Liver (tissue), 8 donors: ENCODE measurements at regions not wholly inside any gene's neighbourhood (a gene's known extent, or its start where the extent isn't known, plus 50 kb on each side); places are given as distances from the start of the nearest gene placed in this dataset.

Source experiments
- DNase-seq: peaks from one replicate; pipeline ENCODE4 v3.0.0-alpha.2; 2017; ENCODE audit warnings: low spot score
- H3K27ac ChIP-seq, 2 donors: one replicate each; pipeline ENCODE4 v1.7.0; 2013; ENCODE audit warnings: inconsistent platforms in 2 of 2, low read length in 2 of 2, control low read depth in 1 of 2, low read depth in 1 of 2, mild to moderate bottlenecking in 1 of 2
- H3K27me3 ChIP-seq, 4 donors: one replicate each; pipeline versions ENCODE4 v1.6.1 to v1.7.0; 2013; ENCODE audit warnings: low read length in 3 of 4, inconsistent platforms in 1 of 4, mild to moderate bottlenecking in 1 of 4, moderate library complexity in 1 of 4; ENCODE audit not compliant: control insufficient read depth in 4 of 4, insufficient read depth in 4 of 4
- H3K36me3 ChIP-seq, 4 donors: one replicate each; pipeline versions ENCODE4 v1.6.1 to v1.7.0; 2013; ENCODE audit warnings: low read length in 3 of 4, mild to moderate bottlenecking in 3 of 4, low read depth in 1 of 4, moderate library complexity in 1 of 4; ENCODE audit not compliant: control insufficient read depth in 4 of 4, insufficient read depth in 3 of 4
- H3K4me1 ChIP-seq, 4 donors: one replicate each; pipeline versions ENCODE4 v1.6.1 to v1.7.0; 2013; ENCODE audit warnings: low read length in 3 of 4, mild to moderate bottlenecking in 3 of 4, moderate library complexity in 1 of 4; ENCODE audit not compliant: control insufficient read depth in 4 of 4, insufficient read depth in 4 of 4
- H3K4me3 ChIP-seq, 3 donors: one replicate each; pipeline versions ENCODE4 v1.6.1 to v1.7.0; 2013; ENCODE audit warnings: low read length in 3 of 3, control low read depth in 1 of 3, low read depth in 1 of 3, mild to moderate bottlenecking in 1 of 3
- H3K9ac ChIP-seq, 2 donors: one replicate each; pipeline ENCODE4 v1.7.0; 2013; ENCODE audit warnings: low read length in 2 of 2, mild to moderate bottlenecking in 2 of 2, moderate library complexity in 2 of 2, control low read depth in 1 of 2, low read depth in 1 of 2
- H3K9me3 ChIP-seq, 4 donors: one replicate each; pipeline versions ENCODE4 v1.6.1 to v1.7.0; 2013; ENCODE audit warnings: low read length in 3 of 4; ENCODE audit not compliant: control insufficient read depth in 4 of 4
- ATF3 ChIP-seq: IDR thresholded peaks from 2 replicates; pipeline ENCODE4 v1.6.1; 2016; ENCODE audit warnings: antibody characterized with exemption
- CTCF ChIP-seq: fragments of 150-350 bp; IDR thresholded peaks from 2 replicates; pipeline ENCODE4 v1.5.1; 2017; ENCODE audit warnings: improper control_type of control experiment, low read depth, low read length; ENCODE audit not compliant: missing input control
- EGR1 ChIP-seq, 2 donors: IDR thresholded peaks; 2 replicates each; pipeline ENCODE4 v1.6.1; 2016 to 2018; ENCODE audit warnings: antibody characterized with exemption in 2 of 2, low read depth in 2 of 2
- FOXA1 ChIP-seq: IDR thresholded peaks from 2 replicates; pipeline ENCODE4 v1.6.1; 2016; ENCODE audit warnings: antibody characterized with exemption
- FOXA2 ChIP-seq: IDR thresholded peaks from 2 replicates; pipeline ENCODE4 v1.6.1; 2016; ENCODE audit warnings: antibody characterized with exemption
- GABPA ChIP-seq, 2 donors: IDR thresholded peaks in 1 of 2; conservative IDR thresholded peaks in 1 of 2; 2 replicates each; pipeline ENCODE4 v1.6.1; 2016; ENCODE audit warnings: antibody characterized with exemption in 2 of 2, mild to moderate bottlenecking in 1 of 2, moderate library complexity in 1 of 2
- HNF4A ChIP-seq, 2 donors: conservative IDR thresholded peaks; 2 replicates each; pipeline ENCODE4 v1.6.1; 2016; ENCODE audit warnings: antibody characterized with exemption in 2 of 2, mild to moderate bottlenecking in 2 of 2
- JUND ChIP-seq, 2 donors: IDR thresholded peaks; 2 replicates each; pipeline ENCODE4 v1.6.1; 2016; ENCODE audit warnings: antibody characterized with exemption in 2 of 2
- NR2F2 ChIP-seq: IDR thresholded peaks from 2 replicates; pipeline ENCODE4 v1.6.1; 2016; ENCODE audit warnings: antibody characterized with exemption
- RAD21 ChIP-seq, 2 donors: IDR thresholded peaks; 2 replicates each; pipeline ENCODE4 v1.6.1; 2016; ENCODE audit warnings: antibody characterized with exemption in 2 of 2, mild to moderate bottlenecking in 2 of 2
- REST ChIP-seq: IDR thresholded peaks from 2 replicates; pipeline ENCODE4 v1.6.1; 2016; ENCODE audit warnings: antibody characterized with exemption, mild to moderate bottlenecking
- RXRA ChIP-seq, 2 donors: IDR thresholded peaks; 2 replicates each; pipeline ENCODE4 v1.6.1; 2017 to 2018; ENCODE audit warnings: antibody characterized with exemption in 2 of 2, mild to moderate bottlenecking in 1 of 2
- SP1 ChIP-seq: IDR thresholded peaks from 2 replicates; pipeline ENCODE4 v1.6.1; 2018; ENCODE audit warnings: antibody characterized with exemption, mild to moderate bottlenecking
- TAF1 ChIP-seq: conservative IDR thresholded peaks from 2 replicates; pipeline ENCODE4 v1.6.1; 2016; ENCODE audit warnings: antibody characterized with exemption, mild to moderate bottlenecking
- YY1 ChIP-seq: IDR thresholded peaks from 2 replicates; pipeline ENCODE4 v1.6.1; 2016; ENCODE audit warnings: antibody characterized with exemption, mild to moderate bottlenecking
- ZBTB33 ChIP-seq: IDR thresholded peaks from 2 replicates; pipeline ENCODE4 v1.6.1; 2016; ENCODE audit warnings: antibody characterized with exemption
- WGBS: extraction: QIAGEN DNeasy Blood & Tissue Kit; methylation state at CpG from one replicate; pipeline ENCODE4 v1.1.7; 2013; 5-methylcytosine and 5-hydroxymethylcytosine counted together
- donor health status: healthy.
- donor health status: healthy.
- donor health status: healthy.
- donor health status: healthy.
- donor health status: healthy.

GRCh38 chr1:199297174-199297573 lies 658.3 kb downstream of the PTPRC start:
- DNase-seq, result no peak
- no peak overlapping the region for H3K4me3 ChIP-seq
- H3K27me3 ChIP-seq, result no peaks in the 10 kb centered on the region
- TF ChIP-seq HNF4A (conservative IDR thresholded peaks at IDR 0.05), result no peak
- no peak for TF ChIP-seq EGR1 (IDR thresholded peaks at IDR 0.05; ENCODE audit: low read depth in 2 of 2)
- TF ChIP-seq JUND (IDR thresholded peaks at IDR 0.05), result no peak
- no peak for TF ChIP-seq FOXA1
- no peak for TF ChIP-seq NR2F2
- no peak for TF ChIP-seq RAD21 (IDR thresholded peaks at IDR 0.05)
- no peak for TF ChIP-seq YY1
- H3K36me3 ChIP-seq, result no peaks in the 10 kb centered on the region
- H3K4me1 ChIP-seq, result peaks cover 0 to 7% (median 3%) of the 10 kb centered on the region in 4 donors
- no peak overlapping the region for H3K9ac ChIP-seq
- no peaks in the 10 kb centered on the region for H3K9me3 ChIP-seq
- H3K27ac ChIP-seq, result no peak overlapping the region

- TF ChIP-seq ATF3 (no peak), RXRA (IDR thresholded peaks at IDR 0.05) (no peak), FOXA2 (no peak), TAF1 (no peak), FOXA1 (no peak), ZBTB33 (no peak), YY1 (no peak), HNF4A (conservative IDR thresholded peaks at IDR 0.05) (no peak)
- Histone ChIP-seq H3K27me3 (no peaks in the 10 kb centered on the region), H3K36me3 (no peaks in the 10 kb centered on the region), H3K9ac (no peak overlapping the region), H3K4me1 (peaks cover 0 to 8% (median 3%) of the 10 kb centered on the region in 4 donors), H3K9me3 (no peaks in the 10 kb centered on the region), H3K27ac (no peak overlapping the region), H3K4me3 (no peak overlapping the region)
- 69% methylated on average over 3 of the region's 3 CpGs for WGBS
- DNase-seq, result no peak
Observed at GRCh38 chr1:199297887-199298286, 659.0 kb downstream of the PTPRC start.

GRCh38 chr1:199298825-199299224 lies 660.0 kb downstream of the PTPRC start:
- Histone ChIP-seq H3K9me3 (no peaks in the 10 kb centered on the region), H3K27me3 (no peaks in the 10 kb centered on the region), H3K36me3 (no peaks in the 10 kb centered on the region), H3K4me1 (peaks cover 0 to 8% (median 3%) of the 10 kb centered on the region in 4 donors), H3K9ac (no peak overlapping the region), H3K27ac (no peak overlapping the region), H3K4me3 (no peak overlapping the region)
- no peak for TF ChIP-seq CTCF
- TF ChIP-seq RXRA (IDR thresholded peaks at IDR 0.05), result no peak
- TF ChIP-seq FOXA1, result no peak
- TF ChIP-seq GABPA (IDR thresholded peaks at IDR 0.05 in 1 of 2, conservative IDR thresholded peaks at IDR 0.05 in 1 of 2), result no peak
- no peak for TF ChIP-seq EGR1 (IDR thresholded peaks at IDR 0.05; ENCODE audit: low read depth in 2 of 2)
- no peak for TF ChIP-seq HNF4A (conservative IDR thresholded peaks at IDR 0.05)
- TF ChIP-seq FOXA2, result no peak
- TF ChIP-seq REST, result no peak
- no peak for TF ChIP-seq RAD21 (IDR thresholded peaks at IDR 0.05)
- TF ChIP-seq SP1, result no peak
- WGBS, result 86% methylated on average over 3 of the region's 3 CpGs
- DNase-seq, result no peak
